Right atrium auricular region (tissue), 2 donors: ENCODE measurements at regions not wholly inside any gene's neighbourhood (a gene's known extent, or its start where the extent isn't known, plus 50 kb on each side); places are given as distances from the start of the nearest gene placed in this dataset.

ENCODE experiments used
- DNase-seq: peaks from one replicate; pipeline ENCODE4 v3.0.0-alpha.2; 2019; ENCODE audit warnings: low spot score
- H3K27ac ChIP-seq, 2 donors: fragments of 200-600 bp; sonication (generic); 1 replicate in 1 of 2; 2 replicates in 1 of 2; pipeline ENCODE4 v1.5.1; 2016 to 2019
- H3K27me3 ChIP-seq, 2 donors: fragments of 200-600 bp; sonication (generic); one replicate each; pipeline versions ENCODE4 v1.5.1 to v1.6.0; 2017 to 2019
- H3K36me3 ChIP-seq: fragments of 200-600 bp; sonication (generic); one replicate; pipeline ENCODE4 v1.5.1; 2016
- H3K4me1 ChIP-seq, 2 donors: fragments of 200-600 bp; sonication (generic); one replicate each; pipeline versions ENCODE4 v1.5.1 to v1.6.0; 2017 to 2019
- H3K4me3 ChIP-seq, 2 donors: fragments of 200-600 bp; sonication (generic); 1 replicate in 1 of 2; 2 replicates in 1 of 2; pipeline ENCODE4 v1.5.1; 2017 to 2019; ENCODE audit warnings: mild to moderate bottlenecking in 1 of 2, moderate library complexity in 1 of 2
- H3K9me3 ChIP-seq, 2 donors: fragments of 200-600 bp; sonication (generic); one replicate each; pipeline ENCODE4 v1.5.1; 2019
- CTCF ChIP-seq, 2 donors: fragments of 200-600 bp; sonication (generic); IDR thresholded peaks; one replicate each; pipeline ENCODE4 v1.5.1; 2019; ENCODE audit warnings: antibody characterized with exemption in 2 of 2

- no peak for DNase-seq
- H3K4me1 ChIP-seq, result no peaks in the 10 kb centered on the region
- H3K9me3 ChIP-seq, result no peaks in the 10 kb centered on the region
- H3K4me3 ChIP-seq, result no peak overlapping the region
- H3K36me3 ChIP-seq, result no peaks in the 10 kb centered on the region
- TF ChIP-seq CTCF (IDR thresholded peaks at IDR 0.05), result no peak
- no peak overlapping the region for H3K27ac ChIP-seq
- H3K27me3 ChIP-seq, result no peaks in the 10 kb centered on the region
Measured at GRCh38 chr11:96755752-96756151, 365.9 kb downstream of the JRKL start.

GRCh38 chr11:96758957-96759356, 369.1 kb downstream of the JRKL start:
- Histone ChIP-seq H3K9me3 (no peaks in the 10 kb centered on the region), H3K27me3 (no peaks in the 10 kb centered on the region), H3K4me1 (no peaks in the 10 kb centered on the region), H3K27ac (no peak overlapping the region), H3K4me3 (no peak overlapping the region), H3K36me3 (no peaks in the 10 kb centered on the region)
- DNase-seq, result no peak
- TF ChIP-seq CTCF (IDR thresholded peaks at IDR 0.05), result no peak

- Histone ChIP-seq H3K9me3 (no peaks in the 10 kb centered on the region), H3K4me1 (no peaks in the 10 kb centered on the region), H3K27me3 (no peaks in the 10 kb centered on the region), H3K36me3 (no peaks in the 10 kb centered on the region), H3K27ac (no peak overlapping the region), H3K4me3 (no peak overlapping the region)
- TF ChIP-seq CTCF (IDR thresholded peaks at IDR 0.05), result no peak
- no peak for DNase-seq
Measured at GRCh38 chr11:96760306-96760705, 370.5 kb downstream of the JRKL start.

- Histone ChIP-seq H3K27me3 (no peaks in the 10 kb centered on the region), H3K4me3 (no peak overlapping the region), H3K36me3 (no peaks in the 10 kb centered on the region), H3K27ac (no peak overlapping the region), H3K9me3 (no peaks in the 10 kb centered on the region), H3K4me1 (no peaks in the 10 kb centered on the region)
- TF ChIP-seq CTCF (IDR thresholded peaks at IDR 0.05), result no peak
- DNase-seq, result no peak
Measured at GRCh38 chr11:96760815-96761214, 371.0 kb downstream of the JRKL start.

- no peak for DNase-seq
Measured at GRCh38 chr11:96761451-96761850, 371.6 kb downstream of the JRKL start.

More at GRCh38 chr11:96761451-96761850, 371.6 kb downstream of the JRKL start:
- Histone ChIP-seq H3K36me3 (no peaks in the 10 kb centered on the region), H3K4me1 (no peaks in the 10 kb centered on the region), H3K27me3 (no peaks in the 10 kb centered on the region), H3K4me3 (no peak overlapping the region), H3K9me3 (no peaks in the 10 kb centered on the region), H3K27ac (no peak overlapping the region)
- no peak for TF ChIP-seq CTCF (IDR thresholded peaks at IDR 0.05)
